Activated naive CD8-positive, alpha-beta T cell treated with anti-CD3 and anti-CD28 coated beads, Interleukin-2, amount 50 U/mL, for 16 hours (primary cell): ENCODE measurements at regions not wholly inside any gene's neighbourhood (a gene's known extent, or its start where the extent isn't known, plus 50 kb on each side); places are given as distances from the start of the nearest gene placed in this dataset.
"Not testable (repeated sequence)": the region's sequence is repeated elsewhere in the genome, so short reads cannot be mapped to it uniquely, and the experiment has no call there.

ENCODE experiments used
- DNase-seq: peaks from one replicate; pipeline ENCODE4 v3.0.0-alpha.2; 2020; ENCODE audit warnings: low read depth, low spot score

GRCh38 chr6:14596410-14596809 is 478.8 kb downstream of the CD83 start:
- DNase-seq, result no peak

GRCh38 chr6:14597090-14597489 is 479.5 kb downstream of the CD83 start:
- no peak for DNase-seq

GRCh38 chr6:14598017-14598864 is 480.7 kb downstream of the CD83 start:
- no peak for DNase-seq

- DNase-seq, result not testable (repeated sequence)
Measured at GRCh38 chr6:14600306-14600705, 482.7 kb downstream of the CD83 start.

GRCh38 chr6:14601490-14601889 is 483.9 kb downstream of the CD83 start:
- DNase-seq, result no peak

- no peak for DNase-seq
Measured at GRCh38 chr6:14606353-14606752, 488.8 kb downstream of the CD83 start.

GRCh38 chr6:14610141-14610540 is 492.6 kb downstream of the CD83 start:
- no peak for DNase-seq

GRCh38 chr6:14612016-14612980 is 494.7 kb downstream of the CD83 start:
- no peak for DNase-seq

- DNase-seq, result no peak
Measured at GRCh38 chr6:14614631-14615030, 497.1 kb downstream of the CD83 start.

GRCh38 chr6:14616656-14617055 is 499.1 kb downstream of the CD83 start:
- DNase-seq, result no peak

- DNase-seq, result no peak
Measured at GRCh38 chr6:14618759-14619418, 501.3 kb downstream of the CD83 start.

GRCh38 chr6:14619419-14619781 is 501.8 kb downstream of the CD83 start:
- DNase-seq, result no peak

GRCh38 chr6:14620522-14620921 is 502.9 kb downstream of the CD83 start:
- no peak for DNase-seq

- no peak for DNase-seq
Measured at GRCh38 chr6:14621518-14621917, 503.9 kb downstream of the CD83 start.

GRCh38 chr6:14622085-14622484 is 504.5 kb downstream of the CD83 start:
- DNase-seq, result no peak

GRCh38 chr6:14622909-14623505 is 505.4 kb downstream of the CD83 start:
- no peak for DNase-seq

GRCh38 chr6:14625173-14625895 is 507.8 kb downstream of the CD83 start:
- no peak for DNase-seq

GRCh38 chr6:14626556-14626955 is 509.0 kb downstream of the CD83 start:
- DNase-seq, result no peak

- DNase-seq, result no peak
Measured at GRCh38 chr6:14630016-14630415, 512.4 kb downstream of the CD83 start.

GRCh38 chr6:14633479-14633878 is 515.9 kb downstream of the CD83 start:
- DNase-seq, result no peak

GRCh38 chr6:14634072-14634471 is 516.5 kb downstream of the CD83 start:
- no peak for DNase-seq
